Esophagus muscularis mucosa (tissue), 4 donors: ENCODE measurements at regions not wholly inside any gene's neighbourhood (a gene's known extent, or its start where the extent isn't known, plus 50 kb on each side); places are given as distances from the start of the nearest gene placed in this dataset.

Experiments
- EP300 ChIP-seq: sonication (generic); formaldehyde crosslinking; IDR thresholded peaks from one replicate; pipeline ENCODE4 v1.6.1; 2017; ENCODE audit warnings: antibody characterized with exemption
- POLR2A ChIP-seq: fragments of 450-650 bp; IDR thresholded peaks from one replicate; pipeline ENCODE4 v1.6.1; 2017; ENCODE audit warnings: antibody characterized with exemption, moderate library complexity, mild to moderate bottlenecking, low read depth
- TF ChIP-seq, protein P1 (sequence below), 3 experiments: fragments of 200-600 bp in 2 of 3; fragments of 450-650 bp in 1 of 3; sonication (generic) in 2 of 3; IDR thresholded peaks; one replicate each; pipeline ENCODE4 v1.5.1; 2017 to 2019; ENCODE audit warnings: antibody characterized with exemption in 3 of 3, mild to moderate bottlenecking in 2 of 3, moderate library complexity in 1 of 3

DNA sequence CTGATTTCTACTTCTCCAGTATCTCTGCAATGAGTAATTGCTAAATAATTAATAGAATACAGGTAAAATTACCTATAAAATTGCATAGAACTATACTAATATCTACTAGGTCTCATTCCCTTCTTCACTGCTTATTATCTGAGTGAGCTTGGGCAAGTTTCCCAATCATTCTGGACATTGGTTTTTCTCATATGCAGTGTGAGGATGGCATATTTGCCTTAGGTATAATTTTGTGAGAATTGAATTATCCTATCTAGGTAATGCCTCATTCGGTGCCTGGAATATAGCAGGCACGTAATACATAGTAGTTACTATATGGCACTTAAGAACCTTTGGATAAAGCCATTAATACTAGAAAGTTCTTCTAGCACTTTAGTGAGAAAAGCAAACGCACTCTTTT, 434.7 kb downstream of the GATA3 start:
- TF ChIP-seq, protein P1, sequence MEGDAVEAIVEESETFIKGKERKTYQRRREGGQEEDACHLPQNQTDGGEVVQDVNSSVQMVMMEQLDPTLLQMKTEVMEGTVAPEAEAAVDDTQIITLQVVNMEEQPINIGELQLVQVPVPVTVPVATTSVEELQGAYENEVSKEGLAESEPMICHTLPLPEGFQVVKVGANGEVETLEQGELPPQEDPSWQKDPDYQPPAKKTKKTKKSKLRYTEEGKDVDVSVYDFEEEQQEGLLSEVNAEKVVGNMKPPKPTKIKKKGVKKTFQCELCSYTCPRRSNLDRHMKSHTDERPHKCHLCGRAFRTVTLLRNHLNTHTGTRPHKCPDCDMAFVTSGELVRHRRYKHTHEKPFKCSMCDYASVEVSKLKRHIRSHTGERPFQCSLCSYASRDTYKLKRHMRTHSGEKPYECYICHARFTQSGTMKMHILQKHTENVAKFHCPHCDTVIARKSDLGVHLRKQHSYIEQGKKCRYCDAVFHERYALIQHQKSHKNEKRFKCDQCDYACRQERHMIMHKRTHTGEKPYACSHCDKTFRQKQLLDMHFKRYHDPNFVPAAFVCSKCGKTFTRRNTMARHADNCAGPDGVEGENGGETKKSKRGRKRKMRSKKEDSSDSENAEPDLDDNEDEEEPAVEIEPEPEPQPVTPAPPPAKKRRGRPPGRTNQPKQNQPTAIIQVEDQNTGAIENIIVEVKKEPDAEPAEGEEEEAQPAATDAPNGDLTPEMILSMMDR (IDR thresholded peaks at IDR 0.05) = no peak
- TF ChIP-seq POLR2A = no peak
- TF ChIP-seq EP300 = no peak
